ENCODE measurements at regions not wholly inside any gene's neighbourhood (a gene's known extent, or its start where the extent isn't known, plus 50 kb on each side); places are given as distances from the start of the nearest gene placed in this dataset.

DNA sequence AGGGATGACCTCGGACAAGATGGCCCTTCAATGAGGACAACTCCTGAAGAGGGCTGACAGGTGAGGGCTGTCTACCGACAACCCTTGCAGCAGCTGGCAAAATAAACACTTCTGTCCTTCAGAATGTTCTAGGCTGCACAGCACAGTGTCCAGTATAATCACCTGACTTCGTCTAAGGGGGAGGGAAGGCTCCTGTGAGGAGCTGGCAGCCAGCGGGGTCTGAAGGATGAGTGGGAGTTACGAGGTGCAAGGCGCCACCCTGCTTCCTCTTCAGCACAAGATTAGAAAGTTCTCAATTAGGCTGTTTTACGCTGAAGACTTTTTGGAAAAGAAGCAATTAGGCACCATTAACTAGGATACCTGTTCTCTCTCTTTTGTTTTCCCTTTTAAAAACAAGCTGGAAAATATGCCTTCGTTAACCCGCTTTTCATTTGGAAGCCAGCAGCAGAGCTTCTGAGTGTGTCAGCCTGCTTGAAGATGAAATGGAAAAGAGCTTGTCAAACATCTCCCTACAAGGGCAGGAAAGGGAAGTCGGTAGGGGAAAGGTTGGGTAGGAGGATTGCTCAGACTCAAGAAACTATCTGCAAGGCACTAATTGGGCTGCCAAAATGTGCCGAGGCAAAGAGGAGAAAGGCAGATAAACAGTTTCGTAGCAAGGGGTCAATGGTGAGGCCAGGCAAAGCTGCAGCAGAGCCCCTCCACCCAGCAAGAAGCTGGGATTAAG, 592.2 kb upstream of the CADM1 start:
- Mint-ChIP-seq H3K9me3 (no peaks in the 10 kb centered on the region), H3K4me1 (ENCODE audit: low read depth) (no peaks in the 10 kb centered on the region), H3K27ac (no peak overlapping the region), H3K4me3 (no peak overlapping the region), H3K27me3 (no peaks in the 10 kb centered on the region), H3K36me3 (ENCODE audit: low read depth) (no peaks in the 10 kb centered on the region)

DNA sequence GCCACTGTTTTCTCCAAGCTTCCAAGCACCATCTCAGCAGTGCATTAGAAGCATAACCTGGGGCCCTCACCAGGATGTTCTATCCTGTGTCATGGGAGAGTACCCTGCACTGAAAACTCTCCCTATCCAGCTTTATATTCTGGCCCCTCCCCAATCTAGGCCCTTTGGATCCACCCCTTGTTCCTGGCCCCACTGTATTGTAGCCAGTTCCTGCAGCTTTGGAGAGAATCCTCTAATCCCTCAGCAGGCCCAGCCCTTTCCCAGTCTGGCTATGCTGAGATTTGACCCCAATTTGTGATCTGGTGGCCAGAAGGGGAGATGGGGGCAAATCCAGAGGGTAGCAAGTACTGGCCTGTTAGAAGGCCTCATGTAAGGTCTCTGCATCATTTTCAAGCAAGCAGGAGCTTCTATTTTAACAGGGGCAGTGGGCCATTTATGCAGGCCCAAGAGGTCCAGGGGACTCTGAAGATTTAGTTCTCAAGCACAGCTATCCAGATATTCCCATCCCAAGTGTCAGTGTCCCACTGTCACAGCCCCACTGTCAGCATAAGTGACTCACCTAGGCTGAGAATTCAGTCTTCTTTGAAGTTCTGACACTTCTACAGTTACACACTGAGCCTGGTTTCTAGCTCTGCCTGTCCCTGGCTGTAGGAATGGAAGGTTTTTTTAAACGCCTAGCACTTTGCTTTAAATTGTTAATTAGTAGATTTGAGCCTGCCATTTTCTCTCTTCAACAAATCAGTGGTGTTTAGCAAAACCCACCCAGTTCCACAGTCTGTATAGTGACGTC, 589.5 kb upstream of the CADM1 start:
- no peak overlapping the region for H3K27ac Mint-ChIP-seq
- H3K9me3 Mint-ChIP-seq = no peaks in the 10 kb centered on the region
- no peaks in the 10 kb centered on the region for H3K36me3 Mint-ChIP-seq (ENCODE audit: low read depth)
- H3K4me3 Mint-ChIP-seq = no peak overlapping the region
- no peaks in the 10 kb centered on the region for H3K4me1 Mint-ChIP-seq (ENCODE audit: low read depth)
- H3K27me3 Mint-ChIP-seq = no peaks in the 10 kb centered on the region

DNA sequence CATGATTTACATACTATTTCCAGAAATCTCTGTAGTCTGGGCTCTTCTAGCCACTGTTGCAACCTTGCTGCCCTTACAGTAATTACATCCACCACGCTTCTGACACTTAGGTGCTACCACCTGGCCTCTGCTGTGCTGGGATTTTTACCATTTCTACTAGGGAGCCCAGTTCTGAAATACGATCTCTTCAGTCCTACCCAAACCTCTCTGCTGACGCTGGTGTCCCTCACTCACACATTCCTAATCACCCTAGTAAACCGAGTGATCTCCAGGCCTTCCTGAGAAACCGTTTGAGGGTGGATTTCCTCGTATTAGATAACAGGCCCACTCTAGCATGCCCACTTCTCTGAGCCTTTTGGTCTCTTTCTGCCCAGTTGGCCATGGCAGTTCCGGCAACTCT, 588.9 kb upstream of the CADM1 start:
- no peaks in the 10 kb centered on the region for H3K4me1 Mint-ChIP-seq (ENCODE audit: low read depth)
- no peaks in the 10 kb centered on the region for H3K9me3 Mint-ChIP-seq
- H3K27me3 Mint-ChIP-seq = no peaks in the 10 kb centered on the region
- H3K36me3 Mint-ChIP-seq (ENCODE audit: low read depth) = no peaks in the 10 kb centered on the region
- H3K27ac Mint-ChIP-seq = no peak overlapping the region
- H3K4me3 Mint-ChIP-seq = no peak overlapping the region

DNA sequence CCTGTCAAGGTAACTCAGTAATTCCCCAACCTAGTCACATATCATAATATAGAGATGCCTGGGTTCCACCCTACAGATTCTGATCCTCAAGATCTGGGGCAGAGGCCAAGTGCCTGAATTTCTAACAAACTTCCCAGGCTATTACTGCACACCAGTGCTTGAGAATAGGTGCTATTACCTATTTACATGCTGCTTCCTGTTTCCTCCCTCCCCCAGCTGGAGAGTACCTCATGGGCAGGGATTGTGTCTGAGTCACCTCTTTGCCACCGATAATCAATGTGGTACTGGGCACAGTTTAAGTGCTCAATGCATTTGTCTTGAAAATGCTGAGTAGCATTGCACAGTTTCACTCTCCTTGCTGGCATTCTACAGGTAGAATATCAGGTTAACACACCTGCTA, 582.2 kb upstream of the CADM1 start:
- no peaks in the 10 kb centered on the region for H3K4me1 Mint-ChIP-seq (ENCODE audit: low read depth)

DNA sequence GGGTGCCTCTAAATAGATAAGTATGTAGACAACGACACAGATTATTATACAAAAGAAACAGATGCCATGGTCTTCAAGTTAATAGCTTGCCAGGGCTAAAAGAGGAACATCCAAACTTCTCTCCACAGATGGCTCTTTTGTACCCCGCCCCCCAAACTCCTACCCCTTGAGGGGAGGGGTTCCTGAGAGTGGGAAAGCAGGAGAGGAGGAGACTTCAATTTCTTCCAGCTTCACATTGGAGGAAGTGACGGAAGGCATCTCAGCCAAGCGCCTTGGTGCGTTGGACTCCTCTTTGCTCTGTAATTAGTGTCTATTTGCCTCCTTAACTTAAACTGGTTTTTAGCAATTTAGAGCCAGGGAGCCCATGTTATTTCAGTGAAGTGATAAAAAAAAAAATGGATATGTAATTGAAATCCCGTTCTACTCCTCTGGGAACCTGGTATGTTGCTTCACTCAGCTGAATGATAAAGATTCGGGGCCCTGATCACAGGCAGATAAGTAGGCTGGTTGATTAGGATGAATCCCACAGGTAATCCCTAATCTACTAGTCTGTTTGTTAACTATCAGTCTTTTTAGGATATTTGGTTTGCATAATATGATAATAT, 580.9 kb upstream of the CADM1 start:
- no peaks in the 10 kb centered on the region for H3K9me3 Mint-ChIP-seq
- no peaks in the 10 kb centered on the region for H3K4me1 Mint-ChIP-seq (ENCODE audit: low read depth)
- no peaks in the 10 kb centered on the region for H3K36me3 Mint-ChIP-seq (ENCODE audit: low read depth)
- H3K27ac Mint-ChIP-seq = no peak overlapping the region
- no peak overlapping the region for H3K4me3 Mint-ChIP-seq
- H3K27me3 Mint-ChIP-seq = peaks cover 11% of the 10 kb centered on the region

More for the DNA sequence above, 582.2 kb upstream of the CADM1 start:
- H3K36me3 Mint-ChIP-seq (ENCODE audit: low read depth) = no peaks in the 10 kb centered on the region
- no peaks in the 10 kb centered on the region for H3K9me3 Mint-ChIP-seq
- H3K27ac Mint-ChIP-seq = no peak overlapping the region
- peaks cover 11% of the 10 kb centered on the region for H3K27me3 Mint-ChIP-seq
- no peak overlapping the region for H3K4me3 Mint-ChIP-seq

DNA sequence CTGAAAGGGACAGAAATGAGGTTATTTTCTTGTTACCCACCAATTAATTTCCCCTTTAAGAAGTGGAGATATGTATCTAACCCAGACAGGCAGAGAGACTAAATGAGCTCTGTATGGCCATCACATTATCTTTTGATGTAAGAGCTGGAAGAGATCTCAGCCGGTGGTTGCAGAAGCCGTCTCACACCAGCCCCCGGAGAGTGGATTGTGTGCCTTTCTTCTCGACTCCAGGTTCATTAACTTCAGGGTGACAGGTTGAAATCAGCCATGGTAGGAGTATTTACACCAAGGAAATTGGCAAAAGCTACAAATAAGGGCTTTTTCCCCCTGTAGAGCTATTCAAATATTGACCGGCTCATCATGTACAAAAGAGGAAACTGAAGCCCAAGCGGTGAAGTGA, 580.3 kb upstream of the CADM1 start:
- no peaks in the 10 kb centered on the region for H3K36me3 Mint-ChIP-seq (ENCODE audit: low read depth)
- no peak overlapping the region for H3K4me3 Mint-ChIP-seq
- H3K27me3 Mint-ChIP-seq = peaks cover 14% of the 10 kb centered on the region
- H3K9me3 Mint-ChIP-seq = peaks cover 3% of the 10 kb centered on the region
- no peaks in the 10 kb centered on the region for H3K4me1 Mint-ChIP-seq (ENCODE audit: low read depth)
- H3K27ac Mint-ChIP-seq = no peak overlapping the region

DNA sequence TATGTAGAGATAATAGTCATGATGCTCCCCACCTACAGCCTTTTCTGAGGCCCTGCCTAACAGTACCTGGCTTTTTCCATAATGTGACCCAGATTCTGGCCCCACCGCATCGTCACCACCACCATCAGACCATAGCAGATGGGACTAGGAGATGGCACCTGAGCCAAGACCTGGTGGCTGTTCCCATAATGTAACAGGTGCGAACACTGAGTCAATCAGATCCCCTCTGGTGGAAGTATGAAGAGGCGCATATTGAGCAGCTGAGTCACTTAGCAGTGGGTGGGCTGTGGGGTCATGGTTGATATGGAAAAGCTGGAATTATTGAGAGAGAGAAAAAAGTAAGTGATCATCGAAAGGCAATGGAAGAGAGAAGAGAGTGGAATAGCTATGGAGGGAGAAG, 578.0 kb upstream of the CADM1 start:
- peaks cover 16% of the 10 kb centered on the region for H3K27me3 Mint-ChIP-seq
- H3K27ac Mint-ChIP-seq = no peak overlapping the region
- no peak overlapping the region for H3K4me3 Mint-ChIP-seq
- peaks cover 9% of the 10 kb centered on the region for H3K9me3 Mint-ChIP-seq
- no peaks in the 10 kb centered on the region for H3K4me1 Mint-ChIP-seq (ENCODE audit: low read depth)
- H3K36me3 Mint-ChIP-seq (ENCODE audit: low read depth) = no peaks in the 10 kb centered on the region

DNA sequence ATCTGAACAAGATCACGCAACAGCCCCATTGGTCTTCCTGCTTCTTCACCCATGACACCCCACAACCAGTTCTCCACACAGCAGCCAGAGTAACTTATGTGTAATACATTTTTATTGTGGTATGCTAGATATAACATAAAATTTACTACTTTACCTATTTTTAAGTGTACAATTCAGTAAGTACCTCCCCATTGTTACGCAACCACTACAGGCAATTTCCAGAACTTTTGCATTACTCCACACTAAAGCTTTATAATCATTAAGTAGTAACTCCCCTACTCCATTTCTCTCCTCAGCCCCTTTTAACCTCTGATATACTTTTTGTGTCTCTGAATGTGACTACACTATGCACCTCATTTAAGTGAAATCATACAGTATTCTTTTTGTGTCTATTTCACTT, 575.4 kb upstream of the CADM1 start:
- H3K27me3 Mint-ChIP-seq = peaks cover 22% of the 10 kb centered on the region
- H3K4me3 Mint-ChIP-seq = no peak overlapping the region
- peaks cover 9% of the 10 kb centered on the region for H3K9me3 Mint-ChIP-seq
- no peak overlapping the region for H3K27ac Mint-ChIP-seq
- H3K36me3 Mint-ChIP-seq (ENCODE audit: low read depth) = no peaks in the 10 kb centered on the region
- H3K4me1 Mint-ChIP-seq (ENCODE audit: low read depth) = no peaks in the 10 kb centered on the region

DNA sequence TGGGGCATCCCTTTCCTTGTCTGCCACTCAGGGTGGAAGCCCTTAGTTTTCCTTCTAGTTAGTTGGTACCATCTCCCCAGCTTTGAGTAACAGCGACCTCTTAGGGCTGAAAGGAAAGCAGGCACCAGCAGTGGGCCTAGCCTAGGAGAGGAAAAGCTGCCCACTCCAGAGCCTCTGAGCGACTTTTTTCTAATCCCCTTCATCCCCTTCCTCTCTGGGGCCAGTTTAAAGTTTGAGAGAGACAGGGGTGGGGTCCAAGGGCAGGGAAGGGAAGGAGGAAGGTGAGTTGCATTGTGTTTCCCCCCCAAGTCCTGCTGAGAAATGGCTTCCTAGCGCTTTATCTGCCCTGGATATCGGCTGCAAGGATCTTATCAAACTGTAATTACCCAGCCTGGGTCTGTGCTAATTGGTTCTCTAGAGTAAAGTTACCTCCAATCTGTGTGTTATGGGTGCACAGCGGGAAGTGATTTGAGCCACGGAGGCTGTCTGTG, 573.9 kb upstream of the CADM1 start:
- no peak overlapping the region for H3K4me3 Mint-ChIP-seq
- H3K4me1 Mint-ChIP-seq (ENCODE audit: low read depth) = no peaks in the 10 kb centered on the region
- no peak overlapping the region for H3K27ac Mint-ChIP-seq
- H3K27me3 Mint-ChIP-seq = peaks cover 20% of the 10 kb centered on the region
- H3K36me3 Mint-ChIP-seq (ENCODE audit: low read depth) = no peaks in the 10 kb centered on the region
- H3K9me3 Mint-ChIP-seq = peaks cover 9% of the 10 kb centered on the region

DNA sequence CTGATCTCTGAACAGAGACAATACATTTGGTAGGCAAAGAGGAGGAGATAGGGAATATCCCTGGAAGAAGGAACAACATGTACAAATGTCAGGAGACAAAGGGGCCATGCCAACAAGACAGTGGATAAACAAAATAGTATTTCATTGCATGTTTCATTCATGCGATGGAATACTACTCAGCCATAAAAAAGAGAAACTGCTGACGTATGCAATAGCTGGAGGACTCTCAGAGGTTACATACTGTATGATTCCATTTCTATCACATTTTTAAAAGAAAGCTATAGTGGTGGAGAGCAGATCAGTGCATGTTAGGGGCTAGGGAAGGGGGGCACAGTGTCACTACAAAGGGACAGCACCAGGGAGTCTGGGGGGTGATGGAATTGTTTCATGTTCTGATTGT, 572.9 kb upstream of the CADM1 start:
- Mint-ChIP-seq H3K27ac (no peak overlapping the region), H3K4me3 (no peak overlapping the region), H3K9me3 (peaks cover 9% of the 10 kb centered on the region), H3K27me3 (peaks cover 11% of the 10 kb centered on the region), H3K4me1 (ENCODE audit: low read depth) (no peaks in the 10 kb centered on the region), H3K36me3 (ENCODE audit: low read depth) (no peaks in the 10 kb centered on the region)

DNA sequence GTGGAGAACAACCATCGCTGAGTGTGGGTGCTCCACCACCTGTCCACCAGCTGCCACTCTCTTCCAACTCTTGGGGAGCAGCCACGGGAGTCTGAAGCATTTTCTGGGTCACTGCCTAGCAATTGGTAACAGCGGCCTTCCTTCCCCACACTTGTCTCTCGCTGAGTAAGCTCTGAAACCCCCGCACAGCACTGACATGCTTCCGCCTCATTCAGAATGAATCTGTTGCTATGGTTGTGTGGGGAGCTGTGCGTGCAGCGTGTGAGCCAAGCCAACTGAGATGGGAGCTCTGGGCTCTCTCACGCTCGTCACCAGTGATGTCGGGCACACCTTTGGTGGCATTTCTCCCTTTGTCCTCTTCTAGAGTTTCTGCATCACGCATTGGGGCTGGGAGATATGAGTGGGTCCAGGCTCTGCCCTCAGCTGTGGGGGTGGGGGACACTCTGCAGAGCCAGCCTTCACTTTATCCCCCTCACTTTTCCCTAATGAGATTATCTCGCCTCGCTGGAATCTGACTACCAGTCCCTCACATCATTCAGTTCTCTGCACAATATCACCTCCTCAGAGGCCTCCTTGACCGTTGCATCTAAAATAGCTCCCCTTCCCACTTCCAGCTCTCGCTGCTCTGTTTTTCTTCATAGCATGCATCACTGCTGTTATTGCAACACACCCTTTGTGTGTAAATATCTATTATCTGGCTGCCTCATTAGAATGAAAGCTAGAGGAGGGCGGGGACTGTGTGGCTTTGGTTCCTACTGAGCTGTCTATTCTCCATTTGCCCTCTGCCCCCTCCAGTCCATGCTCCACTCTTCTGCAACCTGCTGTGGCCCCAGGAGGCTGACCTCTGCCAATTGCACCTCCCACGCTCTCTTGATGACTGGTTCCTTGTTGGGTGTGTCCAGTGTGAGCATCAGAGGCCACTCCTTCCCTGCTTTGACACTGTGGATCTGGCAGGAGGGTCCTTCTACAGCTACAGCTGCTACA, 569.9 kb upstream of the CADM1 start:
- Mint-ChIP-seq H3K27me3 (peaks cover 6% of the 10 kb centered on the region), H3K4me1 (ENCODE audit: low read depth) (no peaks in the 10 kb centered on the region), H3K36me3 (ENCODE audit: low read depth) (no peaks in the 10 kb centered on the region), H3K27ac (no peak overlapping the region), H3K9me3 (peaks cover 3% of the 10 kb centered on the region), H3K4me3 (no peak overlapping the region)

DNA sequence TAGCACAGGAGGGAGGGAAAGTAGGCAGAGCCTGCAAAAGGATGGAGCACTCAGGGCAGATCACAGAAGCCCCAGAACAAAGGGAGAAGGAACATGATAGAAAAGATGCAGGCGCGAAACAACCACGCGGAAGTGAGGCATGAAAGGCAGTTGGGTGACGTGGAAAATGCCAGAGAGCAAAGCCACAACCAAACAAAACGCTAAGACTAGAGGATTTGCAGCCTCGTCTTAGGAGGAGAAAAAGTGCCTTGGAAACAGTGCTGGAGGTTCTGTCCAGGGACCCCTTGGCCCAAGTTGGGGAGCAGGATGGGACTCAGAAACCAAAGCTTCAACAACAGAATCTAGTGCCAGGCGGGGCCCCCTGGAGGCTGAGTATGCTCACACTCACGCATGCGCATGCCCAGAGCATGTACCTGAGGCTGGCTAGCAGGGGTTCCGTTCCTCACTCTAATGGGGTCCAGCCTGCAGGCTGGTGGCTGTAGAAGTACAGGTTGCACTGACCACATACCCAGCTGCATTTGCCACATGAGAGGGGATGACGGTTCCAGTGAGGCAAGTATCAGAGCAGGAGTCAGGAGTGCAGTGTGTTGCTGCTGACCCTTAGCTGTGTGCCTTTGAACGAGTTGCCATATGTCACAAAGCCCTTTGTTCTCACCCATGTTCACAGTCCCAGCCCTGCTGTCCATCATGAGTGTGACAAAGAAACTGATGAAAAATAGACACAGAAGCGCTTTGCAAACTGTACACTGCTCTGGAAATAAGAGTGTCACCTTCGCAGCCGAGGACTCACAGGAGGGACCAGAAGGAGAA, 568.6 kb upstream of the CADM1 start:
- no peak overlapping the region for H3K4me3 Mint-ChIP-seq
- no peaks in the 10 kb centered on the region for H3K36me3 Mint-ChIP-seq (ENCODE audit: low read depth)
- H3K9me3 Mint-ChIP-seq = peaks cover 3% of the 10 kb centered on the region
- H3K27ac Mint-ChIP-seq = no peak overlapping the region
- H3K4me1 Mint-ChIP-seq (ENCODE audit: low read depth) = no peaks in the 10 kb centered on the region
- peaks cover 6% of the 10 kb centered on the region for H3K27me3 Mint-ChIP-seq

DNA sequence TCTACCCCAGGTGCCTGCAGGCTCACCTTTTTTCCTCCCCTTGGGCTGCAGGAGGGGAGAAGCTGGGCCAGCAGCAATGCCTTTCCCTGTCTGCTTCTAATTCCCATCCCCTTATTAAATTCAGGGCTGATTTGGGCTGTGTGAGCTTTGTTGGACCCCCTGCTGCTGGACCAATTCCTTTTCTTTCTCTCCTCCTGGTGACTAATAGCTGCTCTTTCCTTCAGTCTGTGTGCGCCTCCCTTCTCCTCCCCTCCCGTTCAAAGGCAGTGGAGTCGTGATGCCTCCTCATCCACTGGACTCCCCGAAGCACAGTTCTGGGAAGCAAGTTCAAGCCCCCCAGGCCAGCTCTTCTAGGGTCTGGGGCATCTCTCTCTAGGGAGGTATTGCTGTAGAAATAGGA, 567.9 kb upstream of the CADM1 start:
- peaks cover 6% of the 10 kb centered on the region for H3K27me3 Mint-ChIP-seq
- H3K4me3 Mint-ChIP-seq = no peak overlapping the region
- H3K36me3 Mint-ChIP-seq (ENCODE audit: low read depth) = no peaks in the 10 kb centered on the region
- no peaks in the 10 kb centered on the region for H3K4me1 Mint-ChIP-seq (ENCODE audit: low read depth)
- no peaks in the 10 kb centered on the region for H3K9me3 Mint-ChIP-seq
- H3K27ac Mint-ChIP-seq = no peak overlapping the region

DNA sequence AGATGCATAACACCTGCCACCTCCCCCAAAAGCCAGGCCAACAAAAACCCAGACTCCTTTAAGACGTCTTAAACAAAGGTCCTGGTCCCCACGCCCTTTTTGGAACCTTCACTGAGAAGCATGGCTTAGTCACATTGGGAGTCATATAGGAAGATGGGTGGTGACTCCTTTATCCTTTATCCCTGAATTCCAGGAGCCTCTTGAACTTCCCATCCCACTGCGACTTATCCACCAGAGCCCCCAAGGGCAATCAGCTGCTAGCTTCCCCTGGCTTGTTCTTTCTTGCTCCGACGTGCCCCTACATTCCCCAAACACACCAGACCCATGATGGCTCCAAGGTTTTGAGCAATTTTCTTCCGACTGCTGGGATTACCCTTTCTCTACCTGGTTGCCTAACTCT, 567.0 kb upstream of the CADM1 start:
- Mint-ChIP-seq H3K27me3 (no peaks in the 10 kb centered on the region), H3K9me3 (no peaks in the 10 kb centered on the region), H3K36me3 (ENCODE audit: low read depth) (no peaks in the 10 kb centered on the region), H3K4me1 (ENCODE audit: low read depth) (no peaks in the 10 kb centered on the region), H3K4me3 (no peak overlapping the region), H3K27ac (no peak overlapping the region)

Data from stimulated activated naive CD8-positive, alpha-beta T cell treated with anti-CD3 and anti-CD28 coated beads, Interleukin-15, Interleukin-2, amounts not matched to agents 100 ng/mL and 50 ng/mL, for 24 hours (primary cell).